ENCODE measurements at regions not wholly inside any gene's neighbourhood (a gene's known extent, or its start where the extent isn't known, plus 50 kb on each side); places are given as distances from the start of the nearest gene placed in this dataset.

- H3K27ac Mint-ChIP-seq, result no peak overlapping the region
- no peaks in the 10 kb centered on the region for H3K4me1 Mint-ChIP-seq
- no peak overlapping the region for H3K4me3 Mint-ChIP-seq
- no peaks in the 10 kb centered on the region for H3K36me3 Mint-ChIP-seq
- no peaks in the 10 kb centered on the region for H3K27me3 Mint-ChIP-seq
- ATAC-seq (replicated peaks), result no peak
- H3K9me3 Mint-ChIP-seq, result peaks cover 0 to 1% of the 10 kb centered on the region in 2 donors
- no peak for DNase-seq
Measured at GRCh38 chr11:114915871-114916805, 237.8 kb downstream of the NXPE2 start.

GRCh38 chr11:114918286-114918685 is 240.0 kb downstream of the NXPE2 start:
- H3K27me3 Mint-ChIP-seq, result no peaks in the 10 kb centered on the region

GRCh38 chr11:114921697-114922096 is 243.4 kb downstream of the NXPE2 start:
- H3K4me1 Mint-ChIP-seq, result no peaks in the 10 kb centered on the region
- H3K4me3 Mint-ChIP-seq, result no peak overlapping the region
- H3K36me3 Mint-ChIP-seq, result no peaks in the 10 kb centered on the region
- no peaks in the 10 kb centered on the region for H3K27me3 Mint-ChIP-seq
- no peak overlapping the region for H3K27ac Mint-ChIP-seq
- H3K9me3 Mint-ChIP-seq, result peaks cover 2 to 5% of the 10 kb centered on the region in 2 donors
- ATAC-seq (replicated peaks), result no peak
- DNase-seq, result no peak

More at GRCh38 chr11:114918286-114918685, 240.0 kb downstream of the NXPE2 start:
- H3K9me3 Mint-ChIP-seq, result peaks cover 0 to 1% of the 10 kb centered on the region in 2 donors
- no peak overlapping the region for H3K4me3 Mint-ChIP-seq
- ATAC-seq (replicated peaks) (no peak), DNase-seq (no peak)
- H3K36me3 Mint-ChIP-seq, result no peaks in the 10 kb centered on the region
- no peak overlapping the region for H3K27ac Mint-ChIP-seq
- H3K4me1 Mint-ChIP-seq, result no peaks in the 10 kb centered on the region

- peaks cover 4 to 5% of the 10 kb centered on the region in 2 donors for H3K9me3 Mint-ChIP-seq
- no peak overlapping the region for H3K27ac Mint-ChIP-seq
- no peak for ATAC-seq (replicated peaks)
- DNase-seq, result no peak
- H3K4me1 Mint-ChIP-seq, result no peaks in the 10 kb centered on the region
- no peaks in the 10 kb centered on the region for H3K27me3 Mint-ChIP-seq
- H3K4me3 Mint-ChIP-seq, result no peak overlapping the region
- no peaks in the 10 kb centered on the region for H3K36me3 Mint-ChIP-seq
Measured at GRCh38 chr11:114924042-114924441, 245.7 kb downstream of the NXPE2 start.

- ATAC-seq (replicated peaks) (no peak), DNase-seq (no peak)
- no peaks in the 10 kb centered on the region for H3K36me3 Mint-ChIP-seq
- H3K4me1 Mint-ChIP-seq, result no peaks in the 10 kb centered on the region
- no peak overlapping the region for H3K4me3 Mint-ChIP-seq
- H3K9me3 Mint-ChIP-seq, result peaks cover 4 to 5% of the 10 kb centered on the region in 2 donors
- no peak overlapping the region for H3K27ac Mint-ChIP-seq
- H3K27me3 Mint-ChIP-seq, result no peaks in the 10 kb centered on the region
Measured at GRCh38 chr11:114925591-114925990, 247.3 kb downstream of the NXPE2 start.

GRCh38 chr11:114928260-114928870 is 250.0 kb downstream of the NXPE2 start:
- H3K9me3 Mint-ChIP-seq, result peaks cover 12 to 14% of the 10 kb centered on the region in 2 donors
- DNase-seq, result no peak
- H3K4me3 Mint-ChIP-seq, result no peak overlapping the region
- no peaks in the 10 kb centered on the region for H3K27me3 Mint-ChIP-seq
- H3K36me3 Mint-ChIP-seq, result no peaks in the 10 kb centered on the region
- H3K4me1 Mint-ChIP-seq, result no peaks in the 10 kb centered on the region
- H3K27ac Mint-ChIP-seq, result no peak overlapping the region
- no peak for ATAC-seq (replicated peaks)

GRCh38 chr11:114929351-114930000 is 251.1 kb downstream of the NXPE2 start:
- Mint-ChIP-seq H3K27me3 (no peaks in the 10 kb centered on the region), H3K4me1 (no peaks in the 10 kb centered on the region), H3K9me3 (peaks cover 14 to 17% of the 10 kb centered on the region in 2 donors), H3K27ac (no peak overlapping the region), H3K4me3 (no peak overlapping the region), H3K36me3 (no peaks in the 10 kb centered on the region)
- DNase-seq, result no peak
- no peak for ATAC-seq (replicated peaks)

- Mint-ChIP-seq H3K4me3 (no peak overlapping the region), H3K36me3 (peaks cover 0 to 1% of the 10 kb centered on the region in 2 donors), H3K4me1 (no peaks in the 10 kb centered on the region), H3K27me3 (no peaks in the 10 kb centered on the region), H3K9me3 (peaks cover 11 to 25% of the 10 kb centered on the region in 2 donors), H3K27ac (no peak overlapping the region)
- DNase-seq (no peak), ATAC-seq (replicated peaks) (no peak)
Measured at GRCh38 chr11:114938799-114939198, 260.5 kb downstream of the NXPE2 start.

- DNase-seq, result no peak
- no peak overlapping the region for H3K4me3 Mint-ChIP-seq
- H3K4me1 Mint-ChIP-seq, result no peaks in the 10 kb centered on the region
- H3K27ac Mint-ChIP-seq, result no peak overlapping the region
- peaks cover 0 to 1% of the 10 kb centered on the region in 2 donors for H3K36me3 Mint-ChIP-seq
- no peak for ATAC-seq (replicated peaks)
- no peaks in the 10 kb centered on the region for H3K27me3 Mint-ChIP-seq
- peaks cover 9 to 23% of the 10 kb centered on the region in 2 donors for H3K9me3 Mint-ChIP-seq
Measured at GRCh38 chr11:114942207-114942606, 263.9 kb downstream of the NXPE2 start.

GRCh38 chr11:114949614-114950351 is 271.5 kb downstream of the NXPE2 start:
- no peak for ATAC-seq (replicated peaks)
- H3K27ac Mint-ChIP-seq, result no peak overlapping the region

GRCh38 chr11:114953039-114953438 is 274.7 kb downstream of the NXPE2 start:
- ATAC-seq (replicated peaks) (no peak), DNase-seq (no peak)
- no peaks in the 10 kb centered on the region for H3K36me3 Mint-ChIP-seq
- H3K9me3 Mint-ChIP-seq, result peaks cover 0 to 7% of the 10 kb centered on the region in 2 donors
- H3K27ac Mint-ChIP-seq, result no peak overlapping the region
- no peaks in the 10 kb centered on the region for H3K27me3 Mint-ChIP-seq
- H3K4me3 Mint-ChIP-seq, result no peak overlapping the region
- H3K4me1 Mint-ChIP-seq, result no peaks in the 10 kb centered on the region

More at GRCh38 chr11:114949614-114950351, 271.5 kb downstream of the NXPE2 start:
- Mint-ChIP-seq H3K27me3 (no peaks in the 10 kb centered on the region), H3K36me3 (no peaks in the 10 kb centered on the region), H3K9me3 (peaks cover 0 to 9% of the 10 kb centered on the region in 2 donors), H3K4me1 (no peaks in the 10 kb centered on the region), H3K4me3 (no peak overlapping the region)
- no peak for DNase-seq

- no peak overlapping the region for H3K4me3 Mint-ChIP-seq
- H3K9me3 Mint-ChIP-seq, result peaks cover 0 to 1% of the 10 kb centered on the region in 2 donors
- H3K27ac Mint-ChIP-seq, result no peak overlapping the region
Measured at GRCh38 chr11:114955923-114956322, 277.6 kb downstream of the NXPE2 start.

GRCh38 chr11:114956566-114956965 is 278.2 kb downstream of the NXPE2 start:
- Mint-ChIP-seq H3K4me3 (no peak overlapping the region), H3K27ac (no peak overlapping the region), H3K27me3 (no peaks in the 10 kb centered on the region), H3K36me3 (no peaks in the 10 kb centered on the region), H3K9me3 (no peaks in the 10 kb centered on the region), H3K4me1 (no peaks in the 10 kb centered on the region)
- DNase-seq (no peak), ATAC-seq (replicated peaks) (no peak)

More at GRCh38 chr11:114955923-114956322, 277.6 kb downstream of the NXPE2 start:
- ATAC-seq (replicated peaks) (no peak), DNase-seq (no peak)
- Mint-ChIP-seq H3K4me1 (no peaks in the 10 kb centered on the region), H3K36me3 (no peaks in the 10 kb centered on the region), H3K27me3 (no peaks in the 10 kb centered on the region)

- ATAC-seq (replicated peaks), result no peak
- Mint-ChIP-seq H3K27me3 (no peaks in the 10 kb centered on the region), H3K4me3 (no peak overlapping the region), H3K9me3 (no peaks in the 10 kb centered on the region), H3K36me3 (no peaks in the 10 kb centered on the region), H3K4me1 (no peaks in the 10 kb centered on the region), H3K27ac (no peak overlapping the region)
- no peak for DNase-seq
Measured at GRCh38 chr11:114959953-114960505, 281.7 kb downstream of the NXPE2 start.

All from stimulated activated naive B cell treated with anti-CD40 and anti-IgM and Interleukin-4, amounts not matched to agents 10 μg/mL and 1 μg/mL and 100 μg/mL, for 72 hours (primary cell).